HG03175 (cell line): ENCODE measurements at regions not wholly inside any gene's neighbourhood (a gene's known extent, or its start where the extent isn't known, plus 50 kb on each side); places are given as distances from the start of the nearest gene placed in this dataset.

Experiments
- ATAC-seq: cut with Tn5 transposase; IDR thresholded peaks from one replicate; pipeline ENCODE4 v1.9.1; 2021; ENCODE audit warnings: mild to moderate bottlenecking, moderate library complexity; ENCODE audit not compliant: unreplicated experiment

DNA sequence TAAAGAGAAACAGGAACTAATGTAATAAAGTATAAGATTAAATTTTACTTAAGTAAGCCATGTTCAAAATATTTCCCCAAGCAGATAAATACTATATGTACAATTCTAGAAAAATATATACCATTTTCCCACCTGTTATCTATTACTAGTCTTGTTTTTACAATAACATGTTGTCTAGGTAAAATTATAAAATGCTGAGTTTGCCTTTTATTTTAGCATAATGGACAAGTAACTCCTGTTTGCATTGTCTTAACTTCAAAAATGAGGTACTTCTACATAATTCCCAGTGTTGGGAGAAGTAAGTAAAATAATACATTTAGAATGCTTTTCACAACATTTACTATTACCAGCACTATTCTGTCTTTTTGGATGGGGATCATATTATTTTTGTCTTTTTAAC, 800.5 kb downstream of the SLITRK6 start:
- ATAC-seq: no peak

DNA sequence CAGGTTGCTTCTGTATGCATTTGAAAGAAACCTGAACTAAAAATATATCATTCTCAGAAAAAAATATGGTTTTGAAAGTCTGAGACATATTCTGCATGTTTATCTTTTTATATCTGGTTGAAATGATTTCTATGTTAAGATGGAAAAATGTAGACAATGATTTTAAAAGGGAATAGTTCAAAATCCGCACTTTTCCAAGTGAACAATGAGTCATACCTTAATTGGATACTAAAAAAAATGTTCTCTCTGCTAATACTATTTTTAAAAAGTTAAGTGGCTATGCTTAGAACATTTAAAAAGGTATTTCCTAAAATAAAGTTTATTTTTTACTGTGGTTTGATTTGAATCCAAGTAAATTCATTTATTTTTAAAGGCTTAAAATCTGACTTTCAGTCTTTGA, 801.4 kb downstream of the SLITRK6 start:
- no peak for ATAC-seq

DNA sequence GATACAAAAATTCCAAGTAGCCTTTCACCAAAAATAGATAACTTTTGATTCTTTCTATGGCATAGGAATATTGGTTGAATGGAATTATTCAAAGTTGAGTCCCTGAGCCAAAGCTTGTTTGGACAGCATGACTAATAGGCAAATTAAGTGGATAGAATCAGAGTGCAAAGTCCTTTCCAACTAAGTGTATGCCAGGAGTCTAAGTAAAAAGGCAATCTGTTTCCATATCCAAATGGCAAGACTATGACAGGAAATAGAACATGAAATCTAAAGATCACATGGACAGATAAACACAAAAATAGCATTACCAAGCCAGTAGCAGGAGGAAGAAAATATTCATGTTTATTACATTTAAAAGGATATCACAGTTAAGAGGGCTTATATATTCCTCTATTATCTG, 804.6 kb downstream of the SLITRK6 start:
- ATAC-seq: no peak

DNA sequence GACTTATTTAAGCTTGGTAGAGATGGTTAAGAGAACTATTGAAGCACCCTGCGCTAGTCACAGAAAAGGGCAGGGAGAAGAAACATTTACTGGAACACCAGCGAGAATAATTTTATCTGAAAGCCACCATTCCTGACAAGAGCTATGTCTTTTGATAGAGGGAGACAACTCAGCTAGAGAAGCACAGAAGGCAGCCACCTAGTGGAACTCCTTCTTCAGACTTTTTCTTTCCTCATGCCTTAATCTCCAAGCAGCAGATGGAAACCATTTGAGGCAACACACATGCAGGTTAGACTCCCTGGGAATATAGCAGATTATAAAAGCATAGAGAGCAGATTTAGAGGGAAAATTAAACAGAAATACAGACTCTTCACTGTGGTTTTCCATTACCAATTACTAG, 813.4 kb downstream of the SLITRK6 start:
- no peak for ATAC-seq

DNA sequence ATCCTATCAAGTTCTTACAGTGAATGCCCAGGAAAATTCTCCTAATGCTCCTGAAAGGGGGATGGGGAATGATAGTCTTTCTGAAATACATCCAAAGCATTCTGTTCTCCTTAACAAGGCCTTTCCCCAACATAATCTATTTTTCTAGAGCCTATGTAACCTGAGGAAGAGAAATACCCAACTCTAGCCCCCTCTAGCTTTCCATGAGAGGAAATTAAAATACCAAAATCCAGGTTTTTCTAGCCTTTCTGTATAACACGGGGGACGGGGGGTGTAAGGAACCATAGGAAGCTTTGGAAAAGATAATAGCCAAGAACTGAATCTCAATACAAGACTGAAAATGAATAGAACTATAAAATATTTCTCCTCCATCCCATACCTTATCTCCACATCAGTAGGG, 815.9 kb downstream of the SLITRK6 start:
- no peak for ATAC-seq

DNA sequence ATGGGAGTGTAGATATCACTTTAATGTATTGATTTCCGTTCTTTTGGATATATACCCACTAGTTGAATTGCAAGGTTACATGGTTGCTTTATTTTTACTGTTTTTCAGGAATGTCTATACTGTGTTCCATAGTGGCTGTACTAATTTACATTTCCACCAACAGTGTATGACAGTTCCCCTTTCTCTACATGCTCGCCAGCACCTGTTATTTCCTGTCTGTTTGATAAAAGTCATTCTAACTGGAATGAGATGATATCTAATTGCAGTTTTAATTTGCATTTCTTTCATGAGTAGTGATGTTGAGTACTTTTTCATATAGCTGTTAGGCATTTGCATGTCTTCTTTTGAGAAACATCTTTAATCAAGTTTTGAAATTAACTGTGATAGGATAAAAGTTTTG, 818.6 kb downstream of the SLITRK6 start:
- no peak for ATAC-seq

DNA sequence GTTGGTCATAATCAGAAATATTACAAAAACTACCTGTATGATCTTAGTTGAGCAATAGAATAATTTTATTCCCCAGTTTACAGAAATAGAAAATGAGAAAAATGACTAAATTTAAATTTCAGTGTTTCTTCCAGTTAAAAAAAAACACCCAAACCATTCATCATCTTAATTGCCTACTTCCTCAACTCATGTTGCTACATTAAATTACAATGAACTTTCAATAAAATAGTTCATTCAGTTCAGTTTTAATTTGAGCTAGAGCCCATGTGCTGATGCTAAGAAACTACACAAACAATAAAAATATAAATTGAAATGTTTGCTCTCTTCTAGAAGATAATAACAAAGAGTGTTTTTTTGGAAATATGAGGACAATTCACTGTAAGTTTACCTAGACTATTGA, 820.4 kb downstream of the SLITRK6 start:
- ATAC-seq: no peak

DNA sequence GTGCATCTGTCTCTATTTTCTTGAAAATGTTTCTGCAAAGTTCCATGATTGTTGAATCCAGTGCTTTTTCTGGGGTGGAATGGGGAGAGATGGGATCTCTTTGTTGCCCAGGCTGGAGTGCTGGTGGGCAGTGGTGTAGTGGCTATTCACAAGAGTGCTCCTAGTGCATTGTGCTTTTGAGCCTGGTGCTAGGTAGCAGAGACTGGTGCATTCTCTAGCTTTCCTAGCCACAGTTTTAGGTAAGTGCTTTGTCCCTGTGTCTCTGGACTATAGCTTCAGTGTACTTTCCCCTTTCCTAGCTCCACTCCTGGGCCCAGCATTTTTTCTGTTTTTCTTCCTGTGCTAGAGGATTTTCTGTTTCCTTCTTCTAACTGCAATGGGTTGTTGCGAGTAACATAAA, 825.6 kb downstream of the SLITRK6 start:
- ATAC-seq: no peak

DNA sequence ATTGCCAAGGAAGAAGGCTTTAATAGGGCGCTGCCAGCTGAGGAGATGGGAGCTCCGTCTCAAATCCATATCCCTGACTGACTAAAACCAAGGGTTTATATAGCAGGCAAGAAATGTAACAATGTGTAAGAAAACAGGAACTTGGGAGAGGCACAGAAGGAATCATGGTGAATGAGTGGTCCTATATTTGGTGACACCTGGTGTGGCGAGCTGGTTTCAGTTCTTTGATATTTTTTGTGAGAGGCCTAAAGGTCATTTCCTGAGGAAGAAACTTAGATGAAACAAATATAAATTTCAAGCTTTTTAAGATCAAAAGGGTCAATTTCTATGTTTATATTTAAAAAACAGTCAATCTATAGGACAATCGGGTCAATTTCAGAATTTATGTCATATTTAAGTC, 826.3 kb downstream of the SLITRK6 start:
- no peak for ATAC-seq

DNA sequence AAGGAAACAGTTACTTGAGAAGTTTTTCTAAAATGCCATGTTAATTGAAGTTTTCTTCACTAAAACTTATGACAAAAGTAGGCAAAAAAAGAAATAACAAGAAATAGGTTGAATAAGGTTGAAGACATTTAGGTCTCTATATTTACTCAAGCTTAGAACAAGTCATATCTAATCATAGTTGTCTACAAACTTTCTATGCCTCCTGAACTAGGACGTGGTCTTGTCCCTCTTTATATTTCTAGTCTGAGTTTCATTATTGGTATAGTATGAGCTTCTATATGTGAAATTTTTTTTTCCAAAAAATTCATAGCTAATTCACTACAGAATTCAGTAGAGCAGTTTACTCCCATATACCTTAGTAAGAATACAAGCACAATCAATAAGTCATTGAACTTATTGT, 836.4 kb downstream of the SLITRK6 start:
- no peak for ATAC-seq

DNA sequence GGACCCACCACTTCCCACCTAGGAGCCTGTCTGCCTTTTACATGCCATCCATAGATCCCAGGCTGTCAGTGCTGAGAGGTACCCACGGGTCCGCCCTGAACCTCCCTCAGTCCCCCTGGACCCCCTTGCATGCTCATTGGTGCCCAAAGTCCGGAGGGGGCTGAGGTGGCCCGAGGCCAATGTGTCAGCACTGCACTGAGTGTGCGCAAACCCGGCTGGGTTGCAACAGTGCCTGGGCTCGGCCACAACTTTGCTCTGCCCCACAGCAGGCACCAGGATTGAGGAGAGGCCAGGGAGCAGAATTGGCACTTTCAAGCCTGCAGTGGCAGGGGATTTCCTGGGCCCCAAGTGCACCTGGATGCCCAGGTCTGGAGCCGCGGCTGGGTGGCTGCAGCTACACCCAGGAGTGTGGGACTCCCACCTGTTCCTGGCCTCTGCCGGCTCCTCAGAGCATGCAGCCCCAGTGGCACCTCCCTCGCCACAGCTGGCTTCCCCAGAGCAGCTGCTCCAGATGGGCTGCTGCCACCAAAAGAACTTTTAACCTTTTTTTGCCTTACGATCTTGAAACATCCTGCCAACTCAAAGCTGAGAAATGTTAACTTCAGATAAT, 837.0 kb downstream of the SLITRK6 start:
- no peak for ATAC-seq

DNA sequence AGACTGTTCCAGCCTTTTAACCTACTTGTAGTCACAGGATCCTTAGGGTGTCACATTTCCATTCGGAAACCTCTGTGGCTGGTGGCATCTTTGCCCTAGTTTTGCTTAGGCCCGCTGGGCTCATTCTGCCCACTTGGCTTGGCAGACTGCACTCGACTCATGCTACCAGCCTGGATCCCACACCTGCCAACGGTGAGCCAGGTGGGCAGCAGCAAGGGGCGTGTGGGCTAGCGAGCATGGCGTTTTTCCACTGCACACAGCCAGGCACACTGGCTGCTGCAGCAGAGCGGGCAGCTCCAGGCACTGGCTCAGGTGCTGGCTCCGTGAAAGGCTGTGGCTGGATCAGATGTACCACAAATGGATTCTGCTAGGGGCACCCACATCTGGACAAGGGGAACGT, 838.2 kb downstream of the SLITRK6 start:
- no peak for ATAC-seq

DNA sequence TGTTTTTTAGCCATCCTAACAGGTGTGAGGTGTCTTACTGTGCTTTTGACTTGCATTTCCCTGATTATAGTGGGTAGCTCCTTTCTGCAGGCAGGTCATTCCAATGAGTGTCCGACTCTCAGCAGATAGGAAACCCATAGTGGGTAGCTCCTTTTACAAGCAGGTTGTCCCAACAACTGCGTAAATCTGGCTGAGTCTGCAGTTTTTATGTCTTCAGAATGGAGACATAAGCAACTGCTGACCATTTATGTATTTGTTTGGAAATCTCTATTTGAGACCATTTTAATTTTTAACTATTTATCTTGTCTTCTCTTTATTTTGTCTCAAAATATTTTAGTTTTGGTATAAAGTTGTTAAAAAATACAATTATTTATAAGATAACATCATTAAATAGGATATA, 839.4 kb downstream of the SLITRK6 start:
- ATAC-seq: no peak

DNA sequence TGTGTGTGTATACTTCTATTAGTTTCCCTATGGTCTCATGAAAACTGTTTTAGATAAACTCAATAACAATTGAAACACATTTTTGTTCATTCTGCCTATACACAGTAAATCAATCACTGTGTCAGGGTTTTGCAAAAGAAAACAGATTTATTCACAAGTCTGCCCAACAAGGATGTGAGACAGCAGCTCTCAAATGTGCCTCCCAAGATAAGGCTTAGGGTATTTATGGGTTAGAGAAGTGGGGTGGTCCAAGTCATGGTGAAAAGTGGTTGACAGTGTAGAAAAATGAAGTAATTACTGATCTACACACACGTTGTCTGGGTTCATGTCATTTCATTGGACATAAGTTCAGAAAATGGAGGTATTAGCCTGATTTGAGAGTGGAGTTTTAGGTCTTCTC, 844.6 kb downstream of the SLITRK6 start:
- ATAC-seq: no peak

DNA sequence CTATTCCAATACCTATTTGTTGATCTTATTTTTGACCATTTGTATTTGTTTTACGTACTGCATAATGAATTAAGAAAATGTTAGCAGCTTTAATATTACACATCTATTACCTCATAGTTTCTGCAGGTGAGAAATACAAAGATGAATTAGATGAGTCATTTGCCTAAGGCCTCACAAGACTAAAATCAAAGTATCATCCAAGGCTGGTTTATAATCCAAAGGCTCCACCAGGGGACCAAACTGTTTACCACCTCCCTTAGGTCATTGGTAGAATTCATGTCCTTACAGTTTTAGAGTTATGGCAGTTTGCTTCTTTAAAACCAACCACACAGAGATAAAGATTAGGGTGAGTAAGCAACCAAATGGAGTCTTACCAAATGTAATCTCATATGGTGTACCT, 848.1 kb downstream of the SLITRK6 start:
- ATAC-seq: no peak

DNA sequence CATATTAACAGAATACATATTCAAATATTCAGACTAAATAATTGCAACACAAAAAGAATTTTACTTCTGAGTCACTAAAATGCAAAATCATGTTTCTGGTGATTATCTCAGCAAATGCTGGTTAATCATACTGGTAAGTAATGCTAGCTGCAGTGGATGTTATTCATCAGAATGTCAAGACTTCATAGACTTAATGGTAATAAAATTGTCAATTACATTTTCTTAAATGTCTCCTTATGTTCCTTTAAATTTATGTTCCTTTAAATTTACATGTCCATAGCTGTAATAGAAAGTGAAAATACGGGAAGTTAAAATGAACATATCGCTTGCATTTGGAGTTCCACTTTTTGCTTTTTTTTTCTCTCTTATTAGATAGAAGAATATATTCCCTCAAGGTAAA, 853.0 kb downstream of the SLITRK6 start:
- ATAC-seq: no peak

DNA sequence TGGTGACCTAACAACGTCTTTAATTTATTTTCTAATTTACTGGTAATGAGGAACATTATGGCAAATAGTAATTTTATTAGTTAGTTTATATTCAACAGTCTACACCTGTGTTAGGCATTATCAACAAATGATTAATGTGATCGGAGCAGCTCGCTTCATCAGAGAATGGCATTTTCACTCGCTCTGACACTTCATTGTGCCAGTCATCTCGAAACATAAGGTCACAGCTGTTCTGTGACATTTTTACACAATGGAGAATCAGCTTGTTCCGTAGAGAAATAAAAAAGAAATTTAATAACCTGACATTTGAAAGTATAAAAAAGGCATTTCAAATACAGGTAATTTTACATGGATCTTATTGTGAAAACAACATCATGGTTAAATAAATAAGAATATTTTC, 858.4 kb downstream of the SLITRK6 start:
- ATAC-seq: no peak

DNA sequence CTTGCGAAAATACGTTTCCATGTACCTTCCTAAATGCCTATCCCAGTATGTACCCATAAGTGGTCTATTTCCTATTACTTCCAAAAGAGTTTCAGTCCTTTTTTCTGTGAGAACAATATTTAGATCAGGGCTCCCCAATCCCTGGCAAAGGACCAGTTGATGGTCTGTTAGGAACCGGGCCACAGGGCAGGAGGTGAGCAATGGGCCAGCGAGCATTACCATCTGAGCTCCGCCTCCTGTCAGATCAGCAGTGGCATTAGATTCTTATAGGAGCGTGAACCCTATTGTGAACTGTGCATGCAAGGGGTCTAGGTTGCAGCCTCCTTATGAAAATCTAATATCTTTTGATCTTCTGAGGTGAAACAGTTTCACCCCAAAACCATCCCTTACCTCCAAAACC, 859.1 kb downstream of the SLITRK6 start:
- ATAC-seq: no peak

DNA sequence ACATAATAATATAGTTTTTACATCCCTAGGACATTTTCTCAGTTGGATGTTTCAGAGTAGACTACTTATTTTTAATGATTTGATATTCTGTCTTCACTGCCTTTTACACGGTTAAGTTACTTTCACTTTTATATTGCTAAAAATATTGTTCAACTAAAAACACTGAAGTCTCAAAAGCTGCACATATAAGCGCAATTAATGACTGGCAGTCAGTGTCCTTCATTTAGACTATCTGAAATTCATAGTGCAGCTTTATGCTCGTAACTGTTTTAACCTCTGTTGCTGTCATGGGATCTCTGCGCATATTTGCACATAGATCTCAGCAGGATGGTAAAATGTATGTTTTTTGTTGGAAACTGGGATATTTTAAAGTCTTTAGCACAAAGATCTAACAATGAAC, 864.3 kb downstream of the SLITRK6 start:
- no peak for ATAC-seq

DNA sequence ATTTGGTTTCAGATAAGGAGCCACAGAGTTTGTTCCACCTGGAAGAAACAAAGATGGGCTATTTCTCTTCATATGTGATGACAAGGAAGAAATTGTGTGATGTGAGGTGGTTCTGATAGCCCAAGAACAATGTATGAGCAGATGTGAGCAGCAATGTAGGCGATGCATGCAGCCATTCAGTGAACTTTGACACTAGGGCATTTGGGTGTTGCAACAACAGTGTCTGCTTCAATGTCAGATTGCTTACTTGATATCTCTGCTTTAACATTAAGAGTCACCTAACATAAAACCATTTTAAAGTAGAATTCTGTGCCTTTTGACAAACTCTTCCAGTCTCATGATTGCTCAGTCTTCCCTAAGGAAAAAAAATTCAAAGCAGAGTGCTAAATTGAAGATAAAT, 865.4 kb downstream of the SLITRK6 start:
- ATAC-seq: no peak

DNA sequence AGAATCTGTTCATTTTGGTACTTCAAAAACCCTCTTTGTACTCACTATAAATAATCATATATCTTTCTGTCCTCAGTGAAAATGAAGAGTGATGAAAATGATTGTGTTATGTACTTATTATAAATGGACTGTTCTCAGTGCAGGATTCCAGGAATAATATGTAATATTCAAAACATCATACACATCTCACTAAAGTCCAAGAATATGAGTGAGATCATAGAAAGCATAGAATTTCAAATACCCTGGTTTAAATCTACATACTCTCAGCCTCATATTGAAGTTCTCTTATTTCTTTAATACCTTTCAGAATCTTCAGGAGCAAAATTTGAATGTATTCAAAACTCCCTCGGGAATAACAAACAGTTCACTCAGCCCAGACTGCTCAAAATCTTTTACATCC, 868.0 kb downstream of the SLITRK6 start:
- ATAC-seq: no peak

DNA sequence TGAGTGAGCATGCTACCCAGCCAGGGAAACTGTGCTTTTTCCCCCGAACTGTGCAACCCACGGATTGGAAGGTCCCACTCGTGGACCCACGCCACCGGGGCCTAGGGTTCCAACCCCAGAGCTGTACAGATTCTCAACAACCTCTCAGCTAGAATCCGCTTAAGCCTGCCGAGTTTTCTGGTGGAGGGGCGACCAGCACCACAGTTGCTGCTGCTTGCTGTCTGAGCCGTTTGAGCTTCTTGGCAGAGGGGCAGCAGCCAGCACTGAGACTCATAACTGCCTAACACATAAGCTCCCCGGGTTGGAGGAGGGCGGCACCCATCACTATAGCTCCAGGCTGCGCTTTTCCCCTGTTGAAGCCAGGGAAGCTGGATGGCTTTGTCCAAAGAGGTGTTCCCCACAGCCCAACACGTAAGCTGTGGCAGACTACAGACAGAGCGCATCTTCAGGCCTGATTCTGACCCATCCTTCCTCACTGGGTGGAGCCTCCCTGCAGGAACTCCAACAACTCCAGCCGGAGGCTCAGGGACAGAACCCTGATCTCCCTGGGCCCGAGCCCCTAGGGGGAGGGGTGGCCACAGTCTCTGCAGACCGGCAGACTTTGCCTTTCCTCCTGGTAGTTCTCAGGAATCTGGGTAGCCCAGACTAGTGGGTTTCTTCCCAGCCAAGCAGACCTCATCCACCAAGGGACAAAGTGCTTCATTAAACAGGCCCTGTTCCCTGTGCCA, 871.6 kb downstream of the SLITRK6 start:
- ATAC-seq: no peak

DNA sequence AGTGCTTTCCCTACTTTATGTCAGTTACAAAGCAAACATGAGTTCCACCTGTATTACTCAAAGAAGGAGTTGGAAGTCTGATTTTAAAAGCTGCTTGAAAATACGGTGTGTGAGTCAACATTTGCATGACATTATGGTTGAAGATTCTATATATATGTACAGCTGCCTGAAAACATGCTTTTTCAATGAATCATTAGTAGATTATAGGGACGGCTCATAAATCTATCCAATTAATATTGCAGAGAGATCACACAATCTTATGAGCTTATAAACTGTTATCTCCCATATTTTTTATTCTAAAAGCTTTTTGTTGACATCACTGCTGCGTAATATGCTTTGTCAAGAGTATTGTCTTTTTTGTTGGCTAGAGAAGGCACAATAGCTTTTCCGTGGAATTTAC, 873.8 kb downstream of the SLITRK6 start:
- ATAC-seq: no peak
